Body of pancreas (tissue), 4 donors: ENCODE measurements at regions not wholly inside any gene's neighbourhood (a gene's known extent, or its start where the extent isn't known, plus 50 kb on each side); places are given as distances from the start of the nearest gene placed in this dataset.

Experiments
- POLR2A ChIP-seq, 3 donors: fragments of 450-650 bp; IDR thresholded peaks; one replicate each; pipeline ENCODE4 v1.6.1; 2016; ENCODE audit warnings: antibody characterized with exemption in 3 of 3, mild to moderate bottlenecking in 2 of 3
- TF ChIP-seq, protein P1 (sequence below), 7 experiments: fragments of 450-650 bp in 4 of 7; fragments of 200-600 bp in 3 of 7; sonication (generic) in 3 of 7; IDR thresholded peaks; one replicate each; pipeline ENCODE4 v1.5.1; 2016 to 2019; ENCODE audit warnings: antibody characterized with exemption in 7 of 7

DNA sequence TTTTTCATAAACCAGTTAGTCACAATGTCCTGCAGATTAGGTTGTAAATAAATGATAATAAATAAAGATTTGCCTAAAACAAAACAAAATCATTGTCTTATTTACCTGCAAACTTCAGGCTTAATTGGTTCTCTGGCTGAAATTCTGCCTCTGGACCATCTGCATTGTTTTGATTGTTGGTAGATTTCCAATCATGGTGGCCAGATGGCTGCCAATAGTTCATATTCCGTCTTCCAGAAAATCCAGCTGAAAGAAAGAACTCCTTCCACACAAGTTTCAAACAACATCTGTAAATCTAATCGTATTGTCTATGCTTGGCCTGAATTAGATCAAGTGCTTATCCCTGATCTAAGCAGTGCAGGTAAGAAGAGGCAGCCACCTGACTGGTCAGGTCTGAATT is 771.1 kb upstream of the ZEB2 start:
- TF ChIP-seq, protein P1, sequence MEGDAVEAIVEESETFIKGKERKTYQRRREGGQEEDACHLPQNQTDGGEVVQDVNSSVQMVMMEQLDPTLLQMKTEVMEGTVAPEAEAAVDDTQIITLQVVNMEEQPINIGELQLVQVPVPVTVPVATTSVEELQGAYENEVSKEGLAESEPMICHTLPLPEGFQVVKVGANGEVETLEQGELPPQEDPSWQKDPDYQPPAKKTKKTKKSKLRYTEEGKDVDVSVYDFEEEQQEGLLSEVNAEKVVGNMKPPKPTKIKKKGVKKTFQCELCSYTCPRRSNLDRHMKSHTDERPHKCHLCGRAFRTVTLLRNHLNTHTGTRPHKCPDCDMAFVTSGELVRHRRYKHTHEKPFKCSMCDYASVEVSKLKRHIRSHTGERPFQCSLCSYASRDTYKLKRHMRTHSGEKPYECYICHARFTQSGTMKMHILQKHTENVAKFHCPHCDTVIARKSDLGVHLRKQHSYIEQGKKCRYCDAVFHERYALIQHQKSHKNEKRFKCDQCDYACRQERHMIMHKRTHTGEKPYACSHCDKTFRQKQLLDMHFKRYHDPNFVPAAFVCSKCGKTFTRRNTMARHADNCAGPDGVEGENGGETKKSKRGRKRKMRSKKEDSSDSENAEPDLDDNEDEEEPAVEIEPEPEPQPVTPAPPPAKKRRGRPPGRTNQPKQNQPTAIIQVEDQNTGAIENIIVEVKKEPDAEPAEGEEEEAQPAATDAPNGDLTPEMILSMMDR (IDR thresholded peaks at IDR 0.05): no peak
- no peak for TF ChIP-seq POLR2A (IDR thresholded peaks at IDR 0.05)
